ENCODE measurements at regions not wholly inside any gene's neighbourhood (a gene's known extent, or its start where the extent isn't known, plus 50 kb on each side); places are given as distances from the start of the nearest gene placed in this dataset.

- TF ChIP-seq CTCF (conservative IDR thresholded peaks at IDR 0.05; ENCODE audit: low read depth, low read length) = no peak
- ChIA-PET POLR2A (ENCODE audit: low non-redundant PET) (no interaction called here), CTCF (no interaction called here)
- no peaks in the 10 kb centered on the region for H3K9me3 ChIP-seq (ENCODE audit: low read depth, low read length, poor library complexity, severe bottlenecking)
- no peak overlapping the region for H3K27ac ChIP-seq (ENCODE audit: low read depth, low read length, poor library complexity, severe bottlenecking)
- H3K4me1 ChIP-seq (ENCODE audit: insufficient read depth, low read length, poor library complexity, severe bottlenecking) = peaks cover 2% of the 10 kb centered on the region
- H3K4me3 ChIP-seq (ENCODE audit: low read depth, low read length, poor library complexity, severe bottlenecking) = no peak overlapping the region
- no peak for DNase-seq (ENCODE audit: low spot score)
- no peaks in the 10 kb centered on the region for H3K27me3 ChIP-seq (replicated peaks; ENCODE audit: insufficient read depth, low read depth, low read length, poor library complexity)
- H3K36me3 ChIP-seq (ENCODE audit: insufficient read depth, low read length, poor library complexity, severe bottlenecking) = no peaks in the 10 kb centered on the region
- no TSS peak for BruUV-seq (replicated peaks)
- intact Hi-C loops (cut with micrococcal nuclease; ENCODE audit: unreplicated experiment) = no loop called here
These were observed 320.2 kb upstream of the C2CD4B start for GRCh38 chr15:62485170-62485720.

- TF ChIP-seq CTCF (conservative IDR thresholded peaks at IDR 0.05; ENCODE audit: low read depth, low read length) = no peak
- no peak for TF ChIP-seq EZH2 (IDR thresholded peaks at IDR 0.05; ENCODE audit: borderline replicate concordance, low read depth, low read length, poor library complexity, severe bottlenecking)
- CTCF ChIA-PET = interaction anchor here (0.7 kb wide), 1 partner anchor 977 kb away, joined by 14 read pairs; no protein-coding TSS in a partner anchor
- H3K4me3 ChIP-seq (ENCODE audit: low read depth, low read length, poor library complexity, severe bottlenecking) = no peak overlapping the region
- no peaks in the 10 kb centered on the region for H3K36me3 ChIP-seq (ENCODE audit: insufficient read depth, low read length, poor library complexity, severe bottlenecking)
- H3K9me3 ChIP-seq (ENCODE audit: low read depth, low read length, poor library complexity, severe bottlenecking) = no peaks in the 10 kb centered on the region
- intact Hi-C loops (cut with micrococcal nuclease; ENCODE audit: unreplicated experiment) = no loop called here
- POLR2A ChIA-PET (ENCODE audit: low non-redundant PET) = interaction anchor here (0.7 kb wide), 1 partner anchor 9 kb away, joined by 8 read pairs; no protein-coding TSS in a partner anchor
- H3K4me1 ChIP-seq (ENCODE audit: insufficient read depth, low read length, poor library complexity, severe bottlenecking) = peaks cover 2% of the 10 kb centered on the region
- no peak overlapping the region for H3K27ac ChIP-seq (ENCODE audit: low read depth, low read length, poor library complexity, severe bottlenecking)
- no TSS peak for BruUV-seq (replicated peaks)
- no peaks in the 10 kb centered on the region for H3K27me3 ChIP-seq (replicated peaks; ENCODE audit: insufficient read depth, low read depth, low read length, poor library complexity)
- DNase-seq (ENCODE audit: low spot score) = no peak
These were observed 321.0 kb upstream of the C2CD4B start for GRCh38 chr15:62486041-62486440.

GRCh38 chr15:62488387-62488786 lies 323.3 kb upstream of the C2CD4B start:
- no peak overlapping the region for H3K4me3 ChIP-seq (ENCODE audit: low read depth, low read length, poor library complexity, severe bottlenecking)
- no peak for DNase-seq (ENCODE audit: low spot score)
- intact Hi-C loops (cut with micrococcal nuclease; ENCODE audit: unreplicated experiment) = no loop called here
- TF ChIP-seq CTCF (conservative IDR thresholded peaks at IDR 0.05; ENCODE audit: low read depth, low read length) = no peak
- TF ChIP-seq EZH2 (IDR thresholded peaks at IDR 0.05; ENCODE audit: borderline replicate concordance, low read depth, low read length, poor library complexity, severe bottlenecking) = no peak
- H3K36me3 ChIP-seq (ENCODE audit: insufficient read depth, low read length, poor library complexity, severe bottlenecking) = no peaks in the 10 kb centered on the region
- no TSS peak for BruUV-seq (replicated peaks)
- H3K9me3 ChIP-seq (ENCODE audit: low read depth, low read length, poor library complexity, severe bottlenecking) = no peaks in the 10 kb centered on the region
- no peak overlapping the region for H3K27ac ChIP-seq (ENCODE audit: low read depth, low read length, poor library complexity, severe bottlenecking)
- ChIA-PET CTCF (no interaction called here), POLR2A (ENCODE audit: low non-redundant PET) (no interaction called here)
- H3K4me1 ChIP-seq (ENCODE audit: insufficient read depth, low read length, poor library complexity, severe bottlenecking) = no peaks in the 10 kb centered on the region
- H3K27me3 ChIP-seq (replicated peaks; ENCODE audit: insufficient read depth, low read depth, low read length, poor library complexity) = no peaks in the 10 kb centered on the region

All from A673 (cell line).